Colonic mucosa (tissue), 4 donors: ENCODE measurements at regions not wholly inside any gene's neighbourhood (a gene's known extent, or its start where the extent isn't known, plus 50 kb on each side); places are given as distances from the start of the nearest gene placed in this dataset.
"Not testable (repeated sequence)": the region's sequence is repeated elsewhere in the genome, so short reads cannot be mapped to it uniquely, and the experiment has no call there.

Experiments used
- DNase-seq: peaks from one replicate; pipeline ENCODE4 v3.0.0-alpha.2; 2020
- H3K27ac ChIP-seq: fragments of 200-600 bp; one replicate; pipeline ENCODE4 v1.8.0; 2021
- H3K27me3 ChIP-seq: fragments of 200-600 bp; one replicate; pipeline ENCODE4 v1.8.0; 2021
- H3K36me3 ChIP-seq: fragments of 200-600 bp; one replicate; pipeline ENCODE4 v1.8.0; 2021
- H3K4me1 ChIP-seq: fragments of 200-600 bp; one replicate; pipeline ENCODE4 v1.8.0; 2021; ENCODE audit warnings: mild to moderate bottlenecking
- H3K4me3 ChIP-seq: fragments of 200-600 bp; one replicate; pipeline ENCODE4 v1.8.0; 2021
- H3K9ac ChIP-seq, 2 donors: one replicate each; pipeline ENCODE4 v1.7.0; 2013; ENCODE audit warnings: control low read depth in 2 of 2, low read depth in 2 of 2, low read length in 2 of 2
- H3K9me3 ChIP-seq: fragments of 200-600 bp; one replicate; pipeline ENCODE4 v1.8.0; 2021
- CTCF ChIP-seq: fragments of 200-600 bp; IDR thresholded peaks from one replicate; pipeline ENCODE4 v1.8.0; 2022; ENCODE audit warnings: antibody characterized with exemption, mild to moderate bottlenecking
- intact Hi-C: fragments of 100-400 bp; cut with DNase I; formaldehyde crosslinking; loops from one replicate; pipeline ENCODE4 v1.14.1; 2022
- donor health status: healthy.
- donor health status: DM: no; HTN: no; CAD: no.
- donor health status: DM: no; HTN: no; CAD: no.

DNA sequence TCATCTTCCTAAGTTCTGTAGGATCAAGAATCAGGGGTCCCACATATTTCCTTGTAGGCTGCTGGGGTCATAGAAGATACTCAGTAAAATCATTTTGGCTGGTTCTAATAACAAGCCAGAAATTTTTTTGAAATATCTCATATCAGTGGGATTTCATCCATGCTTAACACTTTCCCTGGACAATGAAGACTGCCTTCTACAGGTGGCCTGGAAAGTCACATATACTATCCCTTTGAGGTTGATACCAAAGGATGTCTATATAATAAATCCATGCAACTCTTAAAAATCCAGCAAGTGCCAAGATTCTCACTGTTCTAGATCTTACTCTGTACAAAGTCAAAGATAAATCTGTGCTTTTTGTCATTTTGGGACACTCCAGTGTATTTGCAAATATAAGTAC lies 225.8 kb upstream of the NEBL start:
- DNase-seq = no peak
- no peak overlapping the region for H3K9ac ChIP-seq
- no peaks in the 10 kb centered on the region for H3K36me3 ChIP-seq
- no peak overlapping the region for H3K4me3 ChIP-seq
- intact Hi-C loops = no loop called here
- H3K4me1 ChIP-seq = no peaks in the 10 kb centered on the region
- TF ChIP-seq CTCF = no peak
- no peak overlapping the region for H3K27ac ChIP-seq
- H3K27me3 ChIP-seq = no peaks in the 10 kb centered on the region
- no peaks in the 10 kb centered on the region for H3K9me3 ChIP-seq

- H3K9ac ChIP-seq, DNase-seq, H3K27me3 ChIP-seq, H3K36me3 ChIP-seq, H3K9me3 ChIP-seq, H3K4me3 ChIP-seq, H3K27ac ChIP-seq, intact Hi-C loops, H3K4me1 ChIP-seq: not testable (repeated sequence)
Measured at GRCh38 chr10:21121822-21122221, 224.7 kb upstream of the NEBL start.

DNA sequence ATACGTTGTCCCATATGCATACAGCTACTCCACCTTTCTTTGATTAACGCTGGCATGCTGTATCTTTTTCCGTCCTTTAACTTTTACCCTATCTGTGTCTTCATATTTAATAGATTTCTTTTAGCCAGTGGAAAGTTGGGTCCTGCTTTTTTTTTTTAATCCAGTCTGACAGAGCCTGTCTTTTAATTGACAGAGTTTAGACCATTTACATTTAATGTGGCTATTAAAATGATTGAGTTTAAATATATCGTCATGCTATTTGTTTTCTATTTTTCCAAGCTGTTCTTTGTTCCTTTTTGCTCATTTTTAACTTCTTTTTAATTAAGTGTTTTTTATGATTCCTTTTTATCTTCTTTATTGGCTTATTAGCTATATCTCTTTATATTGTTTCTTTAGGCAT lies 217.6 kb upstream of the NEBL start:
- intact Hi-C loops = no loop called here
- no peaks in the 10 kb centered on the region for H3K9me3 ChIP-seq
- no peak for TF ChIP-seq CTCF
- DNase-seq = no peak
- H3K27me3 ChIP-seq = no peaks in the 10 kb centered on the region
- H3K36me3 ChIP-seq = no peaks in the 10 kb centered on the region
- H3K4me3 ChIP-seq = no peak overlapping the region
- H3K4me1 ChIP-seq = no peaks in the 10 kb centered on the region
- H3K9ac ChIP-seq = no peak overlapping the region
- H3K27ac ChIP-seq = no peak overlapping the region

- intact Hi-C loops = no loop called here
- TF ChIP-seq CTCF = no peak
Measured at GRCh38 chr10:21110358-21110757, 213.2 kb upstream of the NEBL start.

DNA sequence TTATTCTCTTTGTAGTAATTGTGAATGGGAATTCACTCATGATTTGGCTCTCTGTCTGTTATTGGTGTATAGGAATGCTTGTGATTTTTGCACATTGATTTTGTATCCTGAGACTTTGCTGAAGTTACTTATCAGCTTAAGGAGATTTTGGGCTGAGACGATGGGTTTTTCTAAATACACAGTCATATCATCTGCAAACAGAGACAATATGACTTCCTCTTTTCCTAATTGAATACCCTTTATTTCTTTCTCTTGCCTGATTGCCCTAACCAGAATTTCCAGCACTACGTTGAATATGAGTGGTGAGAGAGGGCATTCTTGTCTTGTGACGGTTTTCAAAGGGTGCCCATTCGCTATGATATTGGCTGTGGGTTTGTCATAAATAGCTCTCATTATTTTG lies 209.8 kb upstream of the NEBL start:
- H3K4me3 ChIP-seq, DNase-seq, intact Hi-C loops, H3K27me3 ChIP-seq, H3K36me3 ChIP-seq, H3K27ac ChIP-seq, H3K4me1 ChIP-seq, H3K9me3 ChIP-seq, H3K9ac ChIP-seq: not testable (repeated sequence)

More at GRCh38 chr10:21110358-21110757, 213.2 kb upstream of the NEBL start:
- H3K9ac ChIP-seq = no peak overlapping the region
- H3K27ac ChIP-seq = no peak overlapping the region
- no peak overlapping the region for H3K4me3 ChIP-seq
- H3K27me3 ChIP-seq = no peaks in the 10 kb centered on the region
- no peak for DNase-seq
- H3K9me3 ChIP-seq = no peaks in the 10 kb centered on the region
- no peaks in the 10 kb centered on the region for H3K4me1 ChIP-seq
- no peaks in the 10 kb centered on the region for H3K36me3 ChIP-seq

- H3K4me1 ChIP-seq, H3K9ac ChIP-seq, intact Hi-C loops, H3K4me3 ChIP-seq, H3K36me3 ChIP-seq, H3K9me3 ChIP-seq, DNase-seq, H3K27ac ChIP-seq, H3K27me3 ChIP-seq: not testable (repeated sequence)
Measured at GRCh38 chr10:21105331-21105730, 208.2 kb upstream of the NEBL start.

DNA sequence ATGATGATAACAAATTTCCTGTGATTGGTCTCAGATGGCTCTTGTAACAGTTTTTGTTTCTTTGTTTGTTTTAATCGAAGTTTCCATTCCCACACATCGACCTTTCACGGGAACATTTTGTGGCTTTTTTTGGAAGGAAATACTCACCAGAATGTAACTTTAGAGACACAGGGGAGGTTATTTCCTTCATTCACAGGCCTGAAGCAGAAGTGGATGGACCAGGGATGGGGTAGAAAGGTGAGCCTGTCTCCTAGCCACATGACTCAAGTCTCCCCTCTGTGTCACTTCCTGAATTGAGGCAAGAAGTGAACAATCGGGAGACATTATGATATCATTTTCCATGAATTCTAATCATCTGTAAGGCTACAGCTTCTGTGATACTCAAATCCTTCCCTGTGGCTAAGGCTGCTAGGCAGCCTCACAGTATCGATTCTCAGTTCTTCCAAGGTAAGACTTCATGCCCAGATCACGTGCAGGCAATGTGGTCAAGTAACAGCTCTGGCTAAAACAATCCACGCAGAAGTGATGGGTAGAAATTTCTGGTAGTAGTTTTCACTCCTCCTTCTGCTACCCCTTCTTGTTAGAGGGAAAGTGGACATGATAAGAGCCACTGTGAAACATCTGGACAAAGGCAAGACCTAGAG lies 203.9 kb upstream of the NEBL start:
- no peaks in the 10 kb centered on the region for H3K9me3 ChIP-seq
- TF ChIP-seq CTCF = no peak
- H3K9ac ChIP-seq = no peak overlapping the region
- no peaks in the 10 kb centered on the region for H3K27me3 ChIP-seq
- intact Hi-C loops = no loop called here
- no peak overlapping the region for H3K4me3 ChIP-seq
- H3K36me3 ChIP-seq = no peaks in the 10 kb centered on the region
- no peak overlapping the region for H3K27ac ChIP-seq
- DNase-seq = no peak
- H3K4me1 ChIP-seq = no peaks in the 10 kb centered on the region
